ENCODE measurements at regions not wholly inside any gene's neighbourhood (a gene's known extent, or its start where the extent isn't known, plus 50 kb on each side); places are given as distances from the start of the nearest gene placed in this dataset.

GRCh38 chr4:166277853-166278252, 404.8 kb downstream of the TLL1 start:
- TF ChIP-seq USF1 (IDR thresholded peaks at IDR 0.05) = no peak
- TF ChIP-seq ZBTB7A (IDR thresholded peaks at IDR 0.05; ENCODE audit: low read depth) = no peak
- no peak for TF ChIP-seq NFIC (IDR thresholded peaks at IDR 0.05)
- no peak for TF ChIP-seq CEBPB (IDR thresholded peaks at IDR 0.05)
- no peak for TF ChIP-seq CREB1 (IDR thresholded peaks at IDR 0.05; ENCODE audit: low read depth)
- no peak for TF ChIP-seq YY1 (IDR thresholded peaks at IDR 0.05; ENCODE audit: low read depth)
- TF ChIP-seq TCF12 (IDR thresholded peaks at IDR 0.05; ENCODE audit: low read depth) = no peak
- TF ChIP-seq TAF1 (IDR thresholded peaks at IDR 0.05; ENCODE audit: low read depth) = no peak
- no peak for TF ChIP-seq REST (IDR thresholded peaks at IDR 0.05; ENCODE audit: low read depth)
- no peak for TF ChIP-seq TEAD4 (IDR thresholded peaks at IDR 0.05)
- no peak for TF ChIP-seq FOXM1 (IDR thresholded peaks at IDR 0.05; ENCODE audit: borderline replicate concordance, low read depth)
- TF ChIP-seq EP300 (IDR thresholded peaks at IDR 0.05; ENCODE audit: borderline replicate concordance) = no peak

GRCh38 chr4:166279261-166279660, 406.2 kb downstream of the TLL1 start:
- TF ChIP-seq TEAD4 (IDR thresholded peaks at IDR 0.05) (no peak), NFIC (IDR thresholded peaks at IDR 0.05) (no peak), ZBTB7A (IDR thresholded peaks at IDR 0.05; ENCODE audit: low read depth) (no peak), RAD21 (IDR thresholded peaks at IDR 0.05; ENCODE audit: low read depth) (no peak), TCF12 (IDR thresholded peaks at IDR 0.05; ENCODE audit: low read depth) (no peak), REST (IDR thresholded peaks at IDR 0.05; ENCODE audit: low read depth) (no peak), MAX (IDR thresholded peaks at IDR 0.05) (no peak), EP300 (IDR thresholded peaks at IDR 0.05; ENCODE audit: borderline replicate concordance) (no peak), TAF1 (IDR thresholded peaks at IDR 0.05; ENCODE audit: low read depth) (no peak), CREB1 (IDR thresholded peaks at IDR 0.05; ENCODE audit: low read depth) (no peak), YY1 (IDR thresholded peaks at IDR 0.05; ENCODE audit: low read depth) (no peak), EGR1 (IDR thresholded peaks at IDR 0.05) (no peak), CEBPB (IDR thresholded peaks at IDR 0.05) (no peak), FOXM1 (IDR thresholded peaks at IDR 0.05; ENCODE audit: borderline replicate concordance, low read depth) (no peak), USF1 (IDR thresholded peaks at IDR 0.05) (no peak)

GRCh38 chr4:166280642-166281041, 407.6 kb downstream of the TLL1 start:
- no peak for TF ChIP-seq ZBTB7A (IDR thresholded peaks at IDR 0.05; ENCODE audit: low read depth)
- no peak for TF ChIP-seq FOXM1 (IDR thresholded peaks at IDR 0.05; ENCODE audit: borderline replicate concordance, low read depth)
- no peak for TF ChIP-seq TAF1 (IDR thresholded peaks at IDR 0.05; ENCODE audit: low read depth)
- TF ChIP-seq MAX (IDR thresholded peaks at IDR 0.05) = no peak
- TF ChIP-seq TEAD4 (IDR thresholded peaks at IDR 0.05) = no peak
- TF ChIP-seq CREB1 (IDR thresholded peaks at IDR 0.05; ENCODE audit: low read depth) = no peak
- no peak for TF ChIP-seq CEBPB (IDR thresholded peaks at IDR 0.05)
- TF ChIP-seq RAD21 (IDR thresholded peaks at IDR 0.05; ENCODE audit: low read depth) = no peak
- no peak for TF ChIP-seq EGR1 (IDR thresholded peaks at IDR 0.05)
- TF ChIP-seq USF1 (IDR thresholded peaks at IDR 0.05) = no peak
- no peak for TF ChIP-seq YY1 (IDR thresholded peaks at IDR 0.05; ENCODE audit: low read depth)

- no peak for TF ChIP-seq ZBTB7A (IDR thresholded peaks at IDR 0.05; ENCODE audit: low read depth)
- no peak for TF ChIP-seq TCF12 (IDR thresholded peaks at IDR 0.05; ENCODE audit: low read depth)
- TF ChIP-seq CEBPB (IDR thresholded peaks at IDR 0.05) = no peak
- no peak for TF ChIP-seq REST (IDR thresholded peaks at IDR 0.05; ENCODE audit: low read depth)
- no peak for TF ChIP-seq TAF1 (IDR thresholded peaks at IDR 0.05; ENCODE audit: low read depth)
- no peak for TF ChIP-seq USF1 (IDR thresholded peaks at IDR 0.05)
- TF ChIP-seq TEAD4 (IDR thresholded peaks at IDR 0.05) = no peak
- TF ChIP-seq FOXM1 (IDR thresholded peaks at IDR 0.05; ENCODE audit: borderline replicate concordance, low read depth) = no peak
- TF ChIP-seq YY1 (IDR thresholded peaks at IDR 0.05; ENCODE audit: low read depth) = no peak
- TF ChIP-seq NFIC (IDR thresholded peaks at IDR 0.05) = no peak
- no peak for TF ChIP-seq RAD21 (IDR thresholded peaks at IDR 0.05; ENCODE audit: low read depth)
- no peak for TF ChIP-seq CREB1 (IDR thresholded peaks at IDR 0.05; ENCODE audit: low read depth)
Measured at GRCh38 chr4:166282081-166282770, 409.2 kb downstream of the TLL1 start.

Data from Ishikawa (cell line).